ENCODE measurements at regions not wholly inside any gene's neighbourhood (a gene's known extent, or its start where the extent isn't known, plus 50 kb on each side); places are given as distances from the start of the nearest gene placed in this dataset.

- TF ChIP-seq CTCF (IDR thresholded peaks at IDR 0.05) (no peak), EP300 (IDR thresholded peaks at IDR 0.05) (no peak), POLR2A (IDR thresholded peaks at IDR 0.05) (no peak)
Measured at GRCh38 chr7:26042237-26042636, 109.8 kb upstream of the NFE2L3 start.
